SU-DHL-6 (cell line): ENCODE measurements at regions not wholly inside any gene's neighbourhood (a gene's known extent, or its start where the extent isn't known, plus 50 kb on each side); places are given as distances from the start of the nearest gene placed in this dataset.

ENCODE experiments used
- H2AFZ ChIP-seq: fragments of 200-600 bp; sonication (generic); 2 replicates; pipeline ENCODE4 v1.6.1; 2014; ENCODE audit warnings: low read depth, mild to moderate bottlenecking, moderate library complexity, mixed read lengths, antibody characterized with exemption, low read length; ENCODE audit not compliant: severe bottlenecking
- H3F3A ChIP-seq: fragments of 200-600 bp; shearing (Covaris generic); 2 replicates; pipeline ENCODE4 v1.6.0; 2016; ENCODE audit warnings: antibody characterized with exemption, mild to moderate bottlenecking; ENCODE audit not compliant: insufficient read depth
- H3K27ac ChIP-seq: fragments of 200-600 bp; sonication (generic); 2 replicates; pipeline ENCODE4 v1.5.1; 2016; ENCODE audit warnings: low read depth, mild to moderate bottlenecking, low read length, moderate library complexity, mixed read lengths
- H3K27me3 ChIP-seq: fragments of 200-600 bp; sonication (generic), shearing (Covaris generic); 2 replicates; pipeline ENCODE4 v1.6.0; 2014; ENCODE audit warnings: mild to moderate bottlenecking, low read length
- H3K36me3 ChIP-seq: fragments of 200-600 bp; sonication (generic); 2 replicates; pipeline ENCODE4 v1.6.1; 2014; ENCODE audit warnings: mild to moderate bottlenecking, low read length, mixed read lengths
- H3K4me2 ChIP-seq: fragments of 300-600, 200-600 bp; shearing (Covaris generic), sonication (generic); 2 replicates; pipeline ENCODE4 v1.6.0; 2014; ENCODE audit warnings: low read length, low read depth, mild to moderate bottlenecking; ENCODE audit not compliant: poor library complexity, severe bottlenecking
- H3K4me3 ChIP-seq: fragments of 200-600 bp; sonication (generic); 2 replicates; pipeline ENCODE4 v1.5.1; 2014; ENCODE audit warnings: antibody characterized with exemption, low read length, mild to moderate bottlenecking, mixed read lengths; ENCODE audit not compliant: insufficient read depth, poor library complexity, severe bottlenecking
- H3K79me2 ChIP-seq: fragments of 200-600 bp; sonication (generic); 2 replicates; pipeline ENCODE4 v1.6.1; 2014; ENCODE audit warnings: mild to moderate bottlenecking, low read length, moderate library complexity; ENCODE audit not compliant: insufficient read depth
- H3K9ac ChIP-seq: fragments of 200-600 bp; sonication (generic); 2 replicates; pipeline ENCODE4 v1.7.0; 2014; ENCODE audit warnings: mild to moderate bottlenecking, low read length
- H3K9me2 ChIP-seq: fragments of 200-600 bp; sonication (generic); replicated peaks from 2 replicates; pipeline ENCODE4 v1.6.1; 2014; ENCODE audit warnings: low read length; ENCODE audit not compliant: insufficient read depth
- H3K9me3 ChIP-seq: fragments of 200-600 bp; sonication (generic); 2 replicates; pipeline ENCODE4 v1.6.1; 2014; ENCODE audit warnings: low read length, mixed read lengths; ENCODE audit not compliant: insufficient read depth
- H4K20me1 ChIP-seq: fragments of 200-600 bp; sonication (generic); 2 replicates; pipeline ENCODE4 v1.6.1; 2014; ENCODE audit warnings: low read depth, mild to moderate bottlenecking, antibody characterized with exemption, low read length, moderate library complexity, mixed read lengths
- CTCF ChIP-seq: fragments of 200-600 bp; sonication (generic); IDR thresholded peaks from one replicate; pipeline ENCODE4 v1.5.1; 2017; ENCODE audit warnings: antibody characterized with exemption, mild to moderate bottlenecking, low read length, moderate library complexity; ENCODE audit not compliant: insufficient read depth, poor library complexity, severe bottlenecking
- EZH2phosphoT487 ChIP-seq: fragments of 200-600 bp; sonication (generic), shearing (Covaris generic); conservative IDR thresholded peaks from 2 replicates; pipeline ENCODE4 v1.6.1; 2018; ENCODE audit warnings: mild to moderate bottlenecking, antibody characterized with exemption, low read length, moderate library complexity, mixed read lengths

DNA sequence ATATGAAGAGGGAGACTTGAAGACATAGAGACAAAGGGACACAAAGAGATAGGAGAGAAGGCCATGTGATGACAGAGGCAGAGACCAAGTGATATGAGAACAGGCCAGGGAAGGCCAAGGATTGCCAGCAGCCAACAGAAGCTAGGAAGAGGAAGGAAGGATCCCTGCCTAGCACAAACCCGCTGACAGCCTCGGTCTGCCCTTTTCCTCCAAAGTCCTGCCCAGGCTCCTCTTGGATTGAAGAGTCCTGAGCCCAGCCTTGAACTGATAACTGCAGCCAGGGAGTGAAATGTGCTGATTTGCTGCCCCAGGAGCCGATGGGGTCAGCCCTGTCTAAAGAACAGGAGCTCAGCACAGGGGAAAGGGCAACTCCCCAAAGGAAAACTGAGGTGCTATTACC lies 76.6 kb downstream of the MCFD2 start:
- Histone ChIP-seq H3K9ac (no peak overlapping the region), H4K20me1 (no peaks in the 10 kb centered on the region), H3K4me2 (no peak overlapping the region), H3K79me2 (no peaks in the 10 kb centered on the region), H2AFZ (no peak overlapping the region), H3K4me3 (no peak overlapping the region), H3K9me2 (no peaks in the 10 kb centered on the region), H3F3A (no peaks in the 10 kb centered on the region), H3K27ac (no peak overlapping the region), H3K9me3 (no peaks in the 10 kb centered on the region), H3K36me3 (no peaks in the 10 kb centered on the region), H3K27me3 (no peaks in the 10 kb centered on the region)
- no peak for TF ChIP-seq EZH2phosphoT487
- no peak for TF ChIP-seq CTCF

- Histone ChIP-seq H3K4me3 (no peak overlapping the region), H2AFZ (no peak overlapping the region), H3F3A (no peaks in the 10 kb centered on the region), H3K27ac (no peak overlapping the region), H3K9ac (no peak overlapping the region), H3K4me2 (no peak overlapping the region), H3K79me2 (no peaks in the 10 kb centered on the region), H3K9me2 (no peaks in the 10 kb centered on the region), H3K27me3 (no peaks in the 10 kb centered on the region), H4K20me1 (no peaks in the 10 kb centered on the region), H3K36me3 (no peaks in the 10 kb centered on the region), H3K9me3 (no peaks in the 10 kb centered on the region)
- no peak for TF ChIP-seq EZH2phosphoT487
- TF ChIP-seq CTCF = no peak
These were observed 77.9 kb downstream of the MCFD2 start for GRCh38 chr2:46837704-46838103.

DNA sequence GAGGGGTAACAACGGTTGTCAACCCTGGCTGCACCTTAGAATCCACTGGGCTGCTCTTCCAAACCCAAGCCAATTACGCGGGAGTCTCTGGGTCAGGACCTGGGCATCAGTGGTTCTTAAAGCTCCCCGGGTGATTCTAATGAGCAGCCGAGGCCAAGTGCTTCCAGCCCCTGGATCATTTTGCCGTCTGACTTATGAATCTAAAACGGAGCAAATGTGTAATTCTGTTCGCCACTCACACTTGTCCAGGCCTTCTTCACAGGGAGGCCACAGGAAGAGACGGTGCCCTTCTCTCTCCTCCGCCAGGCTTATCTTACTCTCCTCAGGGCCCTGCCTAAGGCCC lies 78.5 kb downstream of the MCFD2 start:
- no peaks in the 10 kb centered on the region for H4K20me1 ChIP-seq
- no peak for TF ChIP-seq CTCF
- no peak for TF ChIP-seq EZH2phosphoT487
- H3K4me2 ChIP-seq = no peak overlapping the region
- H3K36me3 ChIP-seq = no peaks in the 10 kb centered on the region
- H3F3A ChIP-seq = no peaks in the 10 kb centered on the region
- H3K27ac ChIP-seq = no peak overlapping the region
- no peaks in the 10 kb centered on the region for H3K9me2 ChIP-seq
- H2AFZ ChIP-seq = no peak overlapping the region
- no peaks in the 10 kb centered on the region for H3K27me3 ChIP-seq
- H3K9me3 ChIP-seq = no peaks in the 10 kb centered on the region
- H3K9ac ChIP-seq = no peak overlapping the region
- no peak overlapping the region for H3K4me3 ChIP-seq
- H3K79me2 ChIP-seq = no peaks in the 10 kb centered on the region
